Activated T-cell treated with anti-CD3 and anti-CD28 coated beads, Interleukin-2, amount 50 U/mL, for 4 hours (primary cell): ENCODE measurements at regions not wholly inside any gene's neighbourhood (a gene's known extent, or its start where the extent isn't known, plus 50 kb on each side); places are given as distances from the start of the nearest gene placed in this dataset.

ENCODE experiments used
- ATAC-seq, 2 donors: fragments of 200-7000 bp; cut with Tn5 transposase; one replicate each; pipeline ENCODE4 v1.10.0; 2021
- DNase-seq: peaks from one replicate; pipeline ENCODE4 v3.0.0-alpha.2; 2020
- H3K27me3 Mint-ChIP-seq: one replicate; pipeline ENCODE4 v1.8.0; 2021; ENCODE audit warnings: low read depth, mixed read lengths
- H3K36me3 Mint-ChIP-seq: one replicate; pipeline ENCODE4 v1.8.0; 2022; ENCODE audit warnings: mixed read lengths; ENCODE audit not compliant: insufficient read depth
- H3K4me1 Mint-ChIP-seq: one replicate; pipeline ENCODE4 v1.8.0; 2021; ENCODE audit warnings: low read depth, mixed read lengths
- H3K4me3 Mint-ChIP-seq: one replicate; pipeline ENCODE4 v1.8.0; 2021; ENCODE audit warnings: mild to moderate bottlenecking, moderate library complexity, mixed read lengths
- H3K9me3 Mint-ChIP-seq: one replicate; pipeline ENCODE4 v1.8.0; 2021; ENCODE audit warnings: mixed read lengths

DNA sequence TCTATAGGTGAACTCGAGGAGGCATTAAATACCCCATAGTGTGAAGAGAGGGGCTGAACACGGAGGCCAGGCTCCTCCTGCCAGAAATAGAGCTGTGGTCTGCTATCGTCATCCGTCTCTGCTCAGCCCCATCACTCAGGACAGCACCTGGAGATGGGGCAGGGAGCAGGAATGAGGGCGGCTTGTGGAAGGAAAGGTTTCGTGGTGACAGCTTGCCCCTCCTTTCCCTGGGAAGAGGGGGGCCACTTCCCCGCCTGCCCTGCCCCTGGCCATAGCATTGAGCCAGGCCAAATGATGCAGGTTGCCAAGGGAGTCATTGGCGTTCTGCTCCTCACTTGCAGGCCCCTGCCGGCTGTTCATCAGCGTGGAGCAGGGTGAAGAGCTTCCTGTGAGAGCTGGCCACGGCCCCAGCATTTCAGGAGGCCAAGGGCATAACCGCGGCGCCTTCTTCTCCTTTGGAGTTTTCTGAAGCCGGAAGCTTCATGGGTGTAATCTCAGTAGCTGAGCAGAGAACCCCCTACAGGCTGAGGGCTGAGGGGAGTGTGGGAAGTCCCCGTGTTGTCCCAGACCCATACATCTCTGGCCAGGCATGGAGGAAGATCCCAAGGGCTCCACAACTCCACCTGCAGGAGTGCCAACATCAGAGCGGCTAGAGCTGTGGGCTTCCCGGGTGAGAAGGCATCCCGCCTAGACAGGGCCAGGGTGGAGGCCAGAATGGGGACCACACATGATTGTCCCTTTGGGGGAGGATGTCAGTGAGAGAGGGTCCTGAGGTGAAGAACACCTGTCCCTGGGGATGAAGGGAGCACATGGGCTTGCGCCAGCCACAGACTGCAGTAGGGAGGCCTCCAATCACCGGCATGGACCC is 112.5 kb upstream of the GLI2 start:
- Mint-ChIP-seq H3K4me1 (no peaks in the 10 kb centered on the region), H3K4me3 (no peak overlapping the region), H3K9me3 (no peaks in the 10 kb centered on the region), H3K36me3 (no peaks in the 10 kb centered on the region), H3K27me3 (peaks cover 3% of the 10 kb centered on the region)
- ATAC-seq (no peak), DNase-seq (no peak)

GRCh38 chr2:120624061-120624737 is 111.5 kb upstream of the GLI2 start:
- no peak for DNase-seq
- ATAC-seq = no peak
- H3K27me3 Mint-ChIP-seq = peaks cover 3% of the 10 kb centered on the region
- H3K4me3 Mint-ChIP-seq = no peak overlapping the region
- no peaks in the 10 kb centered on the region for H3K4me1 Mint-ChIP-seq
- H3K36me3 Mint-ChIP-seq = no peaks in the 10 kb centered on the region
- no peaks in the 10 kb centered on the region for H3K9me3 Mint-ChIP-seq

DNA sequence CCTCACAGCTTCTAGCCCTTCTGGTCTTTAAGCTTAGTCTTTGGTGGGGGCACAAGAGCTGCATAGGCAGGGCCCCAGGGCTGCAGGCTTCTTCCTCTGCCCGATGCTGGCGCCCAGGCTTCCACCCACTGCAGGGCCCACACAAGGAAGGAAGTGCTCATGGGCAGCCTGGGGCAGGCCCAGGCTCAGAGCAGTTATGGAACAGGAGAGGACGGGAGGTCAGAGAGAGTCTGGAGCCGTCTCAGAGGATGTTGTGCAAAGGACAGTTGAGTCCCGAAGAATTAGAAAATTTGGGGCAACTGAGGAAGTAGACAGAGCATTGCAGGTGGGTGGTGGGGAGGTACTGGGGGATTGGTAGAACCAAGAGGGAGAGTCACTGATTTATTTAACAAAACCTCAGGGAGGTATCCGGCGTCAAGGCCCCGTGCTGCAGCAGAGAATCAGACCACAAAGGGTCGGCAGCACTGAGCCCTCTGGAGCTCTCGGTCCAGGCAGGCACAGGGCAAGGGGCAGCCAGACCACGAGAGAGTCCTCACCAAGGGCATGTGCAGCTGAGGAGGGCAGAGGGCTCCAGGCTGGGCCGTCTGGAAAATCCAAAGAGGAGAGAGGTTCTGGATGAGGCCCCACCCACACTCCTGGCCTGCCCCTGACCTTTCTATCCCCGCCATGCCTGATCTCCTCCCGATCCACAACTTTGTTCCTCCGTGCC is 110.8 kb upstream of the GLI2 start:
- H3K9me3 Mint-ChIP-seq = no peaks in the 10 kb centered on the region
- H3K36me3 Mint-ChIP-seq = no peaks in the 10 kb centered on the region
- no peaks in the 10 kb centered on the region for H3K4me1 Mint-ChIP-seq
- peaks cover 3% of the 10 kb centered on the region for H3K27me3 Mint-ChIP-seq
- H3K4me3 Mint-ChIP-seq = no peak overlapping the region
- DNase-seq (no peak), ATAC-seq (no peak)

DNA sequence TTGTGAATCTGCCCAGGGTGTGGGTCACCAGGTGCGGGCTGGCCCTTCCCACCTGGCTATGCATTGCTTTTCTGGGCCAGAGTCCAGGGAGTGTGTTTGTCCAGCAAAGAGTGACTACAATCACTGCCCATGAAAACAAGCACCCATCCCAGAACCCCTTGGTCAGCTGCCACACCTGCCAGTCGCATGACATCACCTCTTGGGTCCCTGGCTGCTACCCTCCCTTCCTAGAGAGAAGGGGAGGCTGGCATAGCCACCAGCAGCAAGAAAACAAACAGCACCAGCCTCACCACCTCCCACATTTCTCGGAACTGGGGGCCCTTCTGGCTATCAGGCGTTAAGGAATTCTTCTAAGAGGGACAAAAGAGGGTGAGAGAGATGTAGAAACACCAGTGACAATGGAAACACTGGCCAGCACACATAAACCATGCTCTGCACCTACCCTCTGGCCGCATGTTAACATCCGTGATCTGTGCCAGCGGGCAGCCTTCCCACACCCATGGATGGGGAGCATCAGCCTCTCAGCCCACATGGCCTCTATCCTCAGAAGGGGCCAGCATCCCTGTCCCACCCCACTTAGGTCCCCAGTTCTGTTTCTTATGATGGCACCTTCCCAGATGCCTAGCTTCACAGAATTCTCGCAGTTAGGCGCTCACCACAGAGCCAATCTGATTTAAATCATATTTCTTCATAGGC is 109.7 kb upstream of the GLI2 start:
- Mint-ChIP-seq H3K36me3 (no peaks in the 10 kb centered on the region), H3K27me3 (peaks cover 3% of the 10 kb centered on the region), H3K9me3 (no peaks in the 10 kb centered on the region), H3K4me1 (no peaks in the 10 kb centered on the region), H3K4me3 (no peak overlapping the region)
- ATAC-seq = no peak
- DNase-seq = no peak

DNA sequence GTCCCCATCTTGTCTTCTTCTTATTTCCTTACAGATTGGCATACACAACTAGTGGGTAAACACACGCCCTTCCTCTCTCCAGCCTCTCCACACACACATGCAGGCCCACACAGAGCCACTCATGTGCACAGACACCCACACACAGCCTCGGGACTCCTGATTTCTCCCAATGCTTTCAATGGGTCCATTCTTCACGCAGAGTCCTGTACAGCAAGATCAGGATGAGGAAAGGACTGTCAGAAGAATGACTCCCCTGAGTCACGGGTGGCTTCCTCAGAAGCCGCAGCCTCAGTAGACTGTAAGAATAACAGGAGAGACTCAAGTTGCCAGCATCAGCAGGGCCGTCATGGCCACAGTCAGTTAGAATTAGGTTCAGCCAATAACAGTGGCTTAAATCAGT is 109.1 kb upstream of the GLI2 start:
- no peak for DNase-seq
- Mint-ChIP-seq H3K4me3 (no peak overlapping the region), H3K9me3 (no peaks in the 10 kb centered on the region), H3K27me3 (peaks cover 3% of the 10 kb centered on the region), H3K4me1 (no peaks in the 10 kb centered on the region), H3K36me3 (no peaks in the 10 kb centered on the region)
- no peak for ATAC-seq

DNA sequence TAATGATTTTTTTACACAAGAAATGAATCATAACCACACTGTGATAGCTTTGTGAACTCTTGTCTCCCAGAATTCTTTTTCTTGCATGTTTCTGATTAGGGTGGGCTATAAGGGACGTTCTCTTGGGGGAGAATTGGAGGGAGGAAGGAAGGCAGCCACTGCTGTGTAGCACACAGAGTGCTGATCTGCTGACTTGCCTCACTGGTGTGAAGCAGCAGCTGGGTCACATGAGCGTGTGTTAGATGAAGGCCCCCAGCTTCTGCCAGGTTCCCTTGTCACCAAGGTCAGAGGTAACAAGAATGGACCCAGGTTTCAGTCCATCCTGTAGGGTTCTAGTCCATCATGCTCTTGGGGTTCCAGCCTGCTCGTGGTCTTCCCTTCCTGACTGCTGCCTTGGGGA is 107.4 kb upstream of the GLI2 start:
- H3K4me3 Mint-ChIP-seq = no peak overlapping the region
- ATAC-seq (no peak), DNase-seq (no peak)
- no peaks in the 10 kb centered on the region for H3K9me3 Mint-ChIP-seq
- H3K27me3 Mint-ChIP-seq = peaks cover 3% of the 10 kb centered on the region
- no peaks in the 10 kb centered on the region for H3K36me3 Mint-ChIP-seq
- H3K4me1 Mint-ChIP-seq = no peaks in the 10 kb centered on the region

DNA sequence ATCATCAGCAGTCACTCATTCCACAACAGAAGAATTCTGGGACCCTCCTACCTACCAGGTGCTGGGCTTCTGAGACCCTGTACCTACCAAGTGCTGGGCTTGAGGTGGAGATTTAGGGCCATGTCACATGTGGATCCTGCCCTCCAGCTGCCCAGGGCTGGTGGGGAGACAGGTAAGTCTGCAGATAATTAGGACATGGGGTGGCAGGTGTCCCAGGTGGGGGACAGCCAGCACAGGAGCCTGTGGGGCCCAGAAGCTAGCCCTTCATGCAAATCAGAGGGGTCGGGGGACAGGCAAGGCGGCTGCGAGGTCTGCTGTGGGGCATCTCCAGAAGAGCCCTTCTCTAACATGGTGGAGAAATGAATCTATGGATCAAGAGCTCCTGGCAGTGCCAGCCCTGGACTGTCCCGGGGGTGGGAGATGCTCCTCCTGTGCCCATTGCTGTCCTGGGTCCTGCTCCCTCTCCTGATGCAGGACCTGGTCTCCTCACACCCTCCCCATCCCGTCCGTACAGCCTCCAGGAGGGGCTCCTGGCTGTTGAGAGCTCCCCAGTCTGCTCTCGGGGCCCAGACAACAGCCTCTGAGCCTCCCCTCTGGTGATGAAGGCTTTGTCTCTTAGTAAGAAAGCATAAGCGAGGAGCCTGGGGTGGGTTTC is 106.3 kb upstream of the GLI2 start:
- DNase-seq (no peak), ATAC-seq (no peak)
- peaks cover 3% of the 10 kb centered on the region for H3K27me3 Mint-ChIP-seq
- no peaks in the 10 kb centered on the region for H3K4me1 Mint-ChIP-seq
- no peaks in the 10 kb centered on the region for H3K9me3 Mint-ChIP-seq
- no peak overlapping the region for H3K4me3 Mint-ChIP-seq
- no peaks in the 10 kb centered on the region for H3K36me3 Mint-ChIP-seq

DNA sequence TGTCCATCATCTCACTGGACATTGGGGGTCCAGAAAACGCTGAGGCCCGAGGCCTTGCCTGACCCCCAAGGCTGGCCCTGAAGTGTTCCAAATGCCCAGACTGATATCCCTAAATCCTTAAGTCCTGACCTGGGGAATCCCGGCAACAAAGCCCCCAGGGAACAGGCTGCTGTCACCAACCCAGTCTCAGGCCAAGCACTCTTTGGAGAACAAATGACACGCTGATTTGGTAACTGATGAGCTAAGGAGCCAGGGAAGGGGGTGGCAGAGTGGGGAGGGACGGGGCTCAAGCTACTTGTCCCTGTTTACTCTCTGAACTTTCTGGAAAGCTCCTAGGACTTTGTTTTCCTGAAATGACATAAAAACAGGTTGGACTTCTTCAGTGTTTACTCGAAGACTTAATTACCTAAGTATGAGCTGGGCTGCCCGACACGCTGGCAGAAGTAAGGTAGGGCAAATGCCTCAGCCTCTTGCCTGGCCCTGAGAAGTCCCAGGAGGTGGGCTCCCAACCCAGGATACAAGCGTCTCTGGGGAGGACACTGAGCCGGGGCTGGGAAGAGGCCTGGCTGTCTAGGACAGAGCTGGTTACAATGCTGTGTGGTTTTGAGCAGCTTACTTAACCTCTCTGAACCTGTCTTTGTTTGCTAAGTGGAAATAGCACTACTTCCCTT is 105.5 kb upstream of the GLI2 start:
- Mint-ChIP-seq H3K36me3 (no peaks in the 10 kb centered on the region), H3K9me3 (no peaks in the 10 kb centered on the region), H3K4me1 (no peaks in the 10 kb centered on the region), H3K4me3 (no peak overlapping the region), H3K27me3 (peaks cover 3% of the 10 kb centered on the region)
- ATAC-seq = no peak
- no peak for DNase-seq

DNA sequence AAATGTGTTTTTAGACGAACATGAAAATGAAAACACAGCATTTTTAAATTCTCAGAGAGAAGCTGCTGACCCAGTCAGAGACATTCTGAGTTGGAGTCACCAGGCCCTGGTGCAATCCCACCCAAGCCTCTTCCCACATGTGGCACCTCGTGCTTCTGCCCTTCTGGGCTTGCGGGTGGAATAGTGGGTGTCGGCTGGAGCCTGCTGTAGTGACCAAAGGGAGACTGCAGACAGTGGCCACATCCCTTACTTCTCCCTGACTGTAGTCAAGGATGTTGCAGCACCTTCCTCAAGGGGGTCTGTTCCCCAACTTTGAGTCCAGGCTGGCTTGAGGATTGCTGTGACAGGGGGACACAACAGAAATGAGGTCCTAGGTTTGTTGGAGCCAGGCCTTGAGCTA is 104.4 kb upstream of the GLI2 start:
- Mint-ChIP-seq H3K27me3 (no peaks in the 10 kb centered on the region), H3K4me3 (no peak overlapping the region), H3K9me3 (no peaks in the 10 kb centered on the region), H3K4me1 (no peaks in the 10 kb centered on the region), H3K36me3 (no peaks in the 10 kb centered on the region)
- DNase-seq = no peak
- ATAC-seq = no peak

DNA sequence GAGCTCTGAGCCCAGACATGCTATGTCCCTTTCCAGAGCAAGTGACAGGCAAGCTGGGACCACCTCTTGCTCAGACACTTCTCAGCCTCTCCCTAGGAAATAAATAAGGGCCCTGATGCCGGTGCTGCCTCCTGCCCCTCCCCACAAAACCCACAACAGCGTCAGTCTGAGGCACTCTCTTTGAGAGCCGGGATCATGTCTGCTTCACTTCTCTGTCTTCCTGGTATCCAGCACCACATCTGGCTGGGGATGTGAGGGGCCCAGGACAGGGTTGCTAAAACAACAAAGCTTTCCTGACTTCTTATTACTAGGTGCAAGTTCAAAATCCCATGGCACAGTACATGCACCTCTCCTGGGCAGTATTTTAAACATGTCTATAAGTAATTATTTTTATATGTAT is 103.9 kb upstream of the GLI2 start:
- ATAC-seq (no peak), DNase-seq (no peak)
- no peaks in the 10 kb centered on the region for H3K9me3 Mint-ChIP-seq
- H3K36me3 Mint-ChIP-seq = no peaks in the 10 kb centered on the region
- H3K4me3 Mint-ChIP-seq = no peak overlapping the region
- H3K27me3 Mint-ChIP-seq = no peaks in the 10 kb centered on the region
- H3K4me1 Mint-ChIP-seq = no peaks in the 10 kb centered on the region

- Mint-ChIP-seq H3K9me3 (no peaks in the 10 kb centered on the region), H3K4me3 (no peak overlapping the region), H3K36me3 (no peaks in the 10 kb centered on the region), H3K4me1 (no peaks in the 10 kb centered on the region), H3K27me3 (peaks cover 4% of the 10 kb centered on the region)
- DNase-seq (no peak), ATAC-seq (no peak)
Observed at GRCh38 chr2:120632796-120633646, 102.6 kb upstream of the GLI2 start.

DNA sequence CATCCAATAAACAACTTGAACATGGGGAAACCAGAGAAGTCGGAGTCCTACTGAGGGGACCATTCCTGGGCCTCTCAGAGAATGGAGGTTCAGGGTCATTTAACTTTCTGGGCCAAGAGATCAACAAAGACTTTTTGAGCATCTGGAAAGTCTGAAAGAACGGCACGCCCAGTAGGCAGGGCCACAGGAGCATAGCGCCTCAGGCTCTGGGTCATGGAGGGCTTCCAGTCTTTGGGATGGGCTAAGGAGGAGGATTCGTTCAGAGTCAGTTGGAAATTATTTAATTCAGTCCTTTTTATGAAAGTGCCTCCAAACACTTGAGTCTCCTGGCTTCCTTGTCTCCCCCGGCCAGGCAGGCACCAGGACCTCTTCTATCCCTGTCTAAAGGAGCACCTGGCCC is 101.1 kb upstream of the GLI2 start:
- DNase-seq (no peak), ATAC-seq (no peak)
- no peaks in the 10 kb centered on the region for H3K36me3 Mint-ChIP-seq
- H3K27me3 Mint-ChIP-seq = peaks cover 4% of the 10 kb centered on the region
- H3K4me1 Mint-ChIP-seq = no peaks in the 10 kb centered on the region
- H3K9me3 Mint-ChIP-seq = no peaks in the 10 kb centered on the region
- H3K4me3 Mint-ChIP-seq = no peak overlapping the region

DNA sequence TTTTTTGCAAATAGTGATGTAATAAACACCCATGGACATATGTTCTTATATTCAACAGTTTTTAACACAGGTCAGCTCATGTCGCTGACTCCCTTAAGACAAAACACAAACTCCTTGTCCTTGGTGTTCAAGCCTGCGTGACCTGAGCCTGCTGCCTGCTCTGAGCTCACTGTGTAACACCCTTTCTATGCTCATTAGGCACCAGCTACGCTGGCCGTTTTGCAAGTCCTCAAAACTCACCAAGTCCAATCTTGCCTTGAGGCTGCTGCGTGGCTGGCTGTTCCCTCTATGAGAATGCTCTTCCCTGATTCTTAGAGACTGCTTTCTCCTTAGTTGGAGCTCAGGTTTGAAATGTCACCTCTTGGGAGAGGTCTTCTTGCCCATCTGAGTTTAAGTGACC is 100.5 kb upstream of the GLI2 start:
- Mint-ChIP-seq H3K9me3 (no peaks in the 10 kb centered on the region), H3K4me3 (no peak overlapping the region), H3K27me3 (peaks cover 4% of the 10 kb centered on the region), H3K4me1 (no peaks in the 10 kb centered on the region), H3K36me3 (no peaks in the 10 kb centered on the region)
- ATAC-seq = no peak
- DNase-seq = no peak
